ENCODE measurements at regions not wholly inside any gene's neighbourhood (a gene's known extent, or its start where the extent isn't known, plus 50 kb on each side); places are given as distances from the start of the nearest gene placed in this dataset.

- TF ChIP-seq POLR2A (IDR thresholded peaks at IDR 0.05), result no peak
- TF ChIP-seq, protein P1, sequence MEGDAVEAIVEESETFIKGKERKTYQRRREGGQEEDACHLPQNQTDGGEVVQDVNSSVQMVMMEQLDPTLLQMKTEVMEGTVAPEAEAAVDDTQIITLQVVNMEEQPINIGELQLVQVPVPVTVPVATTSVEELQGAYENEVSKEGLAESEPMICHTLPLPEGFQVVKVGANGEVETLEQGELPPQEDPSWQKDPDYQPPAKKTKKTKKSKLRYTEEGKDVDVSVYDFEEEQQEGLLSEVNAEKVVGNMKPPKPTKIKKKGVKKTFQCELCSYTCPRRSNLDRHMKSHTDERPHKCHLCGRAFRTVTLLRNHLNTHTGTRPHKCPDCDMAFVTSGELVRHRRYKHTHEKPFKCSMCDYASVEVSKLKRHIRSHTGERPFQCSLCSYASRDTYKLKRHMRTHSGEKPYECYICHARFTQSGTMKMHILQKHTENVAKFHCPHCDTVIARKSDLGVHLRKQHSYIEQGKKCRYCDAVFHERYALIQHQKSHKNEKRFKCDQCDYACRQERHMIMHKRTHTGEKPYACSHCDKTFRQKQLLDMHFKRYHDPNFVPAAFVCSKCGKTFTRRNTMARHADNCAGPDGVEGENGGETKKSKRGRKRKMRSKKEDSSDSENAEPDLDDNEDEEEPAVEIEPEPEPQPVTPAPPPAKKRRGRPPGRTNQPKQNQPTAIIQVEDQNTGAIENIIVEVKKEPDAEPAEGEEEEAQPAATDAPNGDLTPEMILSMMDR (IDR thresholded peaks at IDR 0.05), result no peak
Measured at GRCh38 chr9:31677415-31677814, 707.0 kb upstream of the ACO1 start.

Data from thyroid gland (tissue), 4 donors.